Ovary (tissue), 7 donors: ENCODE measurements at regions not wholly inside any gene's neighbourhood (a gene's known extent, or its start where the extent isn't known, plus 50 kb on each side); places are given as distances from the start of the nearest gene placed in this dataset.

Experiments used
- DNase-seq, 5 donors: peaks; one replicate each; pipeline ENCODE4 v3.0.0-alpha.2; 2019 to 2020
- H3K27ac ChIP-seq, 2 donors: fragments of 200-600 bp; one replicate each; pipeline versions ENCODE4 v1.5.1 to v1.8.0; 2019 to 2022
- H3K27me3 ChIP-seq: fragments of 200-600 bp; one replicate; pipeline ENCODE4 v1.8.0; 2022
- H3K36me3 ChIP-seq: fragments of 200-600 bp; sonication (generic); one replicate; pipeline ENCODE4 v1.5.1; 2019
- H3K4me1 ChIP-seq: one replicate; pipeline ENCODE4 v1.8.1; 2013; ENCODE audit warnings: mild to moderate bottlenecking, moderate library complexity; ENCODE audit not compliant: insufficient read depth
- H3K4me3 ChIP-seq: fragments of 200-600 bp; sonication (generic); one replicate; pipeline ENCODE4 v1.5.1; 2017
- H3K9me3 ChIP-seq, 2 donors: fragments of 200-600 bp in 1 of 2; sonication (generic) in 1 of 2; one replicate each; pipeline versions ENCODE4 v1.5.1 to v1.8.1; 2013 to 2019; ENCODE audit warnings: mild to moderate bottlenecking in 1 of 2, moderate library complexity in 1 of 2
- CTCF ChIP-seq, 3 donors: fragments of 450-650 bp in 2 of 3; fragments of 200-600 bp in 1 of 3; IDR thresholded peaks; one replicate each; pipeline versions ENCODE4 v1.5.1 to v1.8.0; 2016 to 2022; ENCODE audit warnings: antibody characterized with exemption in 3 of 3, mild to moderate bottlenecking in 1 of 3
- EP300 ChIP-seq: sonication (generic); formaldehyde crosslinking; IDR thresholded peaks from one replicate; pipeline ENCODE4 v1.6.1; 2017; ENCODE audit warnings: antibody characterized with exemption
- POLR2A ChIP-seq: fragments of 450-650 bp; IDR thresholded peaks from one replicate; pipeline ENCODE4 v1.6.1; 2017; ENCODE audit warnings: antibody characterized with exemption, mild to moderate bottlenecking, moderate library complexity
- WGBS, 3 donors: extraction: QIAGEN DNeasy Blood & Tissue Kit in 1 of 3; methylation state at CpG; one replicate each; pipeline versions ENCODE4 v1.1.5 to v1.1.7; 2013 to 2017; 5-methylcytosine and 5-hydroxymethylcytosine counted together
- intact Hi-C, 4 donors: fragments of 100-400 bp; cut with DNase I; formaldehyde crosslinking; loops; one replicate each; pipeline versions ENCODE4 v1.11.0 to v1.15.1; 2022 to 2023
- donor health status: DM: no; HTN: no; CAD: no; lungs with moderate emphysema.
- donor health status: DM: no; HTN: no; CAD: no.
- donor health status: Bipolar disorder and iron deficiency.
- donor health status: DM: no; HTN: no; CAD: no.
- donor health status: DM: yes; HTN: yes; CAD: no.

- H3K36me3 ChIP-seq = no peaks in the 10 kb centered on the region
- DNase-seq = no peak
- no peak for TF ChIP-seq POLR2A
- no peak for TF ChIP-seq CTCF (IDR thresholded peaks at IDR 0.05)
- no peak for TF ChIP-seq EP300
- no peaks in the 10 kb centered on the region for H3K9me3 ChIP-seq
- no peak overlapping the region for H3K4me3 ChIP-seq
- H3K4me1 ChIP-seq = no peaks in the 10 kb centered on the region
- no peaks in the 10 kb centered on the region for H3K27me3 ChIP-seq
- H3K27ac ChIP-seq = no peak overlapping the region
- intact Hi-C loops = no loop called here
- WGBS, 3 donors = 67 to 84% (median 76%) methylated on average over 1 of the region's 1 CpG
Observed at GRCh38 chr9:17988489-17988888, 409.6 kb downstream of the SH3GL2 start.

GRCh38 chr9:17990602-17991001 is 411.7 kb downstream of the SH3GL2 start:
- 49 to 73% (median 52%) methylated on average over 3 of the region's 3 CpGs for WGBS, 3 donors
- intact Hi-C loops = no loop called here
- no peak for DNase-seq
- Histone ChIP-seq H3K27ac (no peak overlapping the region), H3K4me1 (no peaks in the 10 kb centered on the region), H3K9me3 (no peaks in the 10 kb centered on the region), H3K4me3 (no peak overlapping the region), H3K36me3 (no peaks in the 10 kb centered on the region), H3K27me3 (no peaks in the 10 kb centered on the region)
- TF ChIP-seq CTCF (IDR thresholded peaks at IDR 0.05) = no peak
- no peak for TF ChIP-seq EP300
- TF ChIP-seq POLR2A = no peak

GRCh38 chr9:17993024-17993423 is 414.2 kb downstream of the SH3GL2 start:
- no peak for TF ChIP-seq CTCF (IDR thresholded peaks at IDR 0.05)
- no peak for TF ChIP-seq POLR2A
- no peak for TF ChIP-seq EP300
- no peak overlapping the region for H3K27ac ChIP-seq
- 83 to 88% (median 86%) methylated on average over 1 of the region's 1 CpG for WGBS, 3 donors

GRCh38 chr9:17994695-17995425 is 416.0 kb downstream of the SH3GL2 start:
- H3K4me3 ChIP-seq = no peak overlapping the region
- intact Hi-C loops = no loop called here

More at GRCh38 chr9:17993024-17993423, 414.2 kb downstream of the SH3GL2 start:
- H3K9me3 ChIP-seq = no peaks in the 10 kb centered on the region
- H3K4me1 ChIP-seq = no peaks in the 10 kb centered on the region
- H3K4me3 ChIP-seq = no peak overlapping the region
- no peaks in the 10 kb centered on the region for H3K36me3 ChIP-seq
- DNase-seq = no peak
- no peaks in the 10 kb centered on the region for H3K27me3 ChIP-seq
- intact Hi-C loops = no loop called here

More at GRCh38 chr9:17994695-17995425, 416.0 kb downstream of the SH3GL2 start:
- Histone ChIP-seq H3K27me3 (no peaks in the 10 kb centered on the region), H3K27ac (no peak overlapping the region), H3K9me3 (no peaks in the 10 kb centered on the region), H3K36me3 (no peaks in the 10 kb centered on the region), H3K4me1 (no peaks in the 10 kb centered on the region)
- DNase-seq = no peak
- TF ChIP-seq EP300 (no peak), CTCF (IDR thresholded peaks at IDR 0.05) (no peak), POLR2A (no peak)
- 23 to 31% (median 25%) methylated on average over 4 of the region's 4 CpGs for WGBS, 3 donors
